ENCODE measurements at regions not wholly inside any gene's neighbourhood (a gene's known extent, or its start where the extent isn't known, plus 50 kb on each side); places are given as distances from the start of the nearest gene placed in this dataset.

DNA sequence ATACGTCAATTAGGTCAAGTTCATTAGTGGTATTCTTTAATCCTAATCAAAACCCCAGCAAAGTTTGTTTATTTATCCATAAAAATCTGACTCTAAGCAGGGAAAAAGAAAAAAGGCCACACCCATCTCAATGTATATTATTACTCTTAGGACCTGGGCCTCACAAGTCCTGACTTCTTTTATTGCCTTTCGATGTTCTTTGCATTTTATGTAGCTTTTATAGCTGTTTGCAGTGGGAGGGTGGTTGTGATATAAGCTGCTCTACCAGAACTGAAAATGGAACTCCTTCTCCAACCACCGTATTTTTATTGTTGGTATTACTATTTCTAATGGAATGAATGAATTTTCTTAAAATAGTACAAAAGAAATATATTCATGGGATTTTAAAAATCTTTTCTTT, 163.3 kb upstream of the FAM47C start:
- Histone ChIP-seq H3K27ac (no peak overlapping the region), H3K4me3 (no peak overlapping the region), H3K27me3 (no peaks in the 10 kb centered on the region), H3K9me3 (no peaks in the 10 kb centered on the region), H3K36me3 (no peaks in the 10 kb centered on the region), H3K4me1 (no peaks in the 10 kb centered on the region)
- ATAC-seq (ENCODE audit: low FRiP score in 2 of 2) = no peak
- 74 to 92% methylated on average over 3 of the region's 3 CpGs for WGBS, 2 donors
- no peak for DNase-seq
- TF ChIP-seq, protein P1, sequence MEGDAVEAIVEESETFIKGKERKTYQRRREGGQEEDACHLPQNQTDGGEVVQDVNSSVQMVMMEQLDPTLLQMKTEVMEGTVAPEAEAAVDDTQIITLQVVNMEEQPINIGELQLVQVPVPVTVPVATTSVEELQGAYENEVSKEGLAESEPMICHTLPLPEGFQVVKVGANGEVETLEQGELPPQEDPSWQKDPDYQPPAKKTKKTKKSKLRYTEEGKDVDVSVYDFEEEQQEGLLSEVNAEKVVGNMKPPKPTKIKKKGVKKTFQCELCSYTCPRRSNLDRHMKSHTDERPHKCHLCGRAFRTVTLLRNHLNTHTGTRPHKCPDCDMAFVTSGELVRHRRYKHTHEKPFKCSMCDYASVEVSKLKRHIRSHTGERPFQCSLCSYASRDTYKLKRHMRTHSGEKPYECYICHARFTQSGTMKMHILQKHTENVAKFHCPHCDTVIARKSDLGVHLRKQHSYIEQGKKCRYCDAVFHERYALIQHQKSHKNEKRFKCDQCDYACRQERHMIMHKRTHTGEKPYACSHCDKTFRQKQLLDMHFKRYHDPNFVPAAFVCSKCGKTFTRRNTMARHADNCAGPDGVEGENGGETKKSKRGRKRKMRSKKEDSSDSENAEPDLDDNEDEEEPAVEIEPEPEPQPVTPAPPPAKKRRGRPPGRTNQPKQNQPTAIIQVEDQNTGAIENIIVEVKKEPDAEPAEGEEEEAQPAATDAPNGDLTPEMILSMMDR (IDR thresholded peaks at IDR 0.05) = no peak
- no peak for TF ChIP-seq EP300 (IDR thresholded peaks at IDR 0.05)
- TF ChIP-seq POLR2A (IDR thresholded peaks at IDR 0.05) = no peak
- no peak for TF ChIP-seq POLR2AphosphoS5 (IDR thresholded peaks at IDR 0.05)

- H3K4me3 ChIP-seq = no peak overlapping the region
- no peaks in the 10 kb centered on the region for H3K27me3 ChIP-seq
- H3K27ac ChIP-seq = no peak overlapping the region
- ATAC-seq (ENCODE audit: low FRiP score in 2 of 2) (no peak), DNase-seq (no peak)
- no peak for TF ChIP-seq POLR2AphosphoS5 (IDR thresholded peaks at IDR 0.05)
- TF ChIP-seq POLR2A (IDR thresholded peaks at IDR 0.05) = no peak
- TF ChIP-seq EP300 (IDR thresholded peaks at IDR 0.05) = no peak
- TF ChIP-seq, protein P1 (IDR thresholded peaks at IDR 0.05) = no peak
- no peaks in the 10 kb centered on the region for H3K9me3 ChIP-seq
- H3K4me1 ChIP-seq = no peaks in the 10 kb centered on the region
- H3K36me3 ChIP-seq = no peaks in the 10 kb centered on the region
- 38 to 60% methylated on average over 4 of the region's 4 CpGs for WGBS, 2 donors
Measured at GRCh38 chrX:36847496-36847895, 160.7 kb upstream of the FAM47C start.

- Histone ChIP-seq H3K4me3 (no peak overlapping the region), H3K4me1 (no peaks in the 10 kb centered on the region), H3K9me3 (no peaks in the 10 kb centered on the region), H3K27me3 (no peaks in the 10 kb centered on the region), H3K36me3 (no peaks in the 10 kb centered on the region), H3K27ac (no peak overlapping the region)
- no peak for ATAC-seq (ENCODE audit: low FRiP score in 2 of 2)
- WGBS, 2 donors = 28 to 40% methylated on average over 2 of the region's 2 CpGs
- no peak for DNase-seq
- no peak for TF ChIP-seq EP300 (IDR thresholded peaks at IDR 0.05)
- TF ChIP-seq POLR2AphosphoS5 (IDR thresholded peaks at IDR 0.05) = no peak
- TF ChIP-seq, protein P1 (IDR thresholded peaks at IDR 0.05) = no peak
- no peak for TF ChIP-seq POLR2A (IDR thresholded peaks at IDR 0.05)
Measured at GRCh38 chrX:36849407-36849806, 158.8 kb upstream of the FAM47C start.

DNA sequence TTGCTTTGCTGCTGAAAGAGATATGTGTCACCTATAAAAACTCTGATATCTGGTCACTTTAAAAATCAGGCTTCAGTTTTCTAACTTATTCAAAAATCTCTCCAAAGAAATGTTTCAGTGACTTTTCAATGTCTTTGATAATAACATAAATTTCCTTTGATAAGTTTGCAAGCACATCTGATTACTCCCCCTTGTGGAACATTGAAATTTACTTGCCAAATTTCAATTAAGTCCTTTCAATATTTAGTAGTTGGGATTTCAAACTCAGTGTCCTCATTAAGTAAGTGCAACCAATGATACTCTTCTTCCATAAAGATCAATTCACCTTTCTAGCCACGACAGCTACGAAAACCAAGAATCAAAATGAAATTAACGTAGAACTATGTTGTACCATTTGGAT, 151.3 kb upstream of the FAM47C start:
- TF ChIP-seq, protein P1 (IDR thresholded peaks at IDR 0.05) = no peak
- TF ChIP-seq POLR2A (IDR thresholded peaks at IDR 0.05) (no peak), EP300 (IDR thresholded peaks at IDR 0.05) (no peak), POLR2AphosphoS5 (IDR thresholded peaks at IDR 0.05) (no peak)
- Histone ChIP-seq H3K27ac (no peak overlapping the region), H3K4me3 (no peak overlapping the region), H3K4me1 (no peaks in the 10 kb centered on the region), H3K27me3 (no peaks in the 10 kb centered on the region), H3K36me3 (no peaks in the 10 kb centered on the region), H3K9me3 (no peaks in the 10 kb centered on the region)
- DNase-seq (no peak), ATAC-seq (ENCODE audit: low FRiP score in 2 of 2) (no peak)
- 68 to 93% methylated on average over 3 of the region's 3 CpGs for WGBS, 2 donors

DNA sequence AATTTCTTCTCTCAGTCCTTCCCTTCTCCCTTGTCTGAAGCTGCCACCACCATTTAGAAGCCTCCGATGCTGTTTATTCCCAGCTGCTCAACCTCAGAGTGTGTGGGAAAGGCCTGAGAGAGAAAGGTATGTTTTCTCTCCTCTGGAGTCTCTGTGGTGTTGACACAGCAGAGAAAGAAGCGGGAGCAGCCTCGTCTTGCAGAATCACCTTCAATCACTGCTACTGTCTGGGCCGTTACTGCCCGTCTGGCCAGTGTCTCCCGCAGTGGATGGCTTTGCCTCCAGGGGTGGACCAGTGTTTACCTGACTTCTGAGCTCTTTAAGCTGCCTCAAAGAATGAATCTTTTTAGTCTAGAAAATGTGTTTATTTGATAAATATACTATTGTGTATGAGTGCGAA, 148.9 kb upstream of the FAM47C start:
- ATAC-seq (ENCODE audit: low FRiP score in 2 of 2) = no peak
- Histone ChIP-seq H3K4me3 (no peak overlapping the region), H3K9me3 (no peaks in the 10 kb centered on the region), H3K4me1 (no peaks in the 10 kb centered on the region), H3K36me3 (no peaks in the 10 kb centered on the region), H3K27me3 (no peaks in the 10 kb centered on the region), H3K27ac (no peak overlapping the region)
- no peak for DNase-seq
- TF ChIP-seq POLR2AphosphoS5 (IDR thresholded peaks at IDR 0.05) = no peak
- no peak for TF ChIP-seq POLR2A (IDR thresholded peaks at IDR 0.05)
- TF ChIP-seq, protein P1 (IDR thresholded peaks at IDR 0.05) = no peak
- no peak for TF ChIP-seq EP300 (IDR thresholded peaks at IDR 0.05)
- WGBS, 2 donors = 74 to 79% methylated on average over 7 of the region's 7 CpGs
